Progenitor cell of endocrine pancreas (in vitro differentiated cells): ENCODE measurements at regions not wholly inside any gene's neighbourhood (a gene's known extent, or its start where the extent isn't known, plus 50 kb on each side); places are given as distances from the start of the nearest gene placed in this dataset.

Source experiments
- DNase-seq: peaks from one replicate; pipeline ENCODE4 v3.0.0; 2021; ENCODE audit warnings: low spot score; ENCODE audit not compliant: unreplicated experiment
- H3K27ac Mint-ChIP-seq: 2 replicates; pipeline ENCODE4 v1.8.0; 2021; ENCODE audit warnings: mild to moderate bottlenecking, moderate library complexity, mixed read lengths
- H3K27me3 Mint-ChIP-seq: 2 replicates; pipeline ENCODE4 v1.8.0; 2021; ENCODE audit warnings: mixed read lengths
- H3K36me3 Mint-ChIP-seq: 2 replicates; pipeline ENCODE4 v1.8.0; 2022; ENCODE audit warnings: mixed read lengths; ENCODE audit not compliant: insufficient read depth
- H3K4me1 Mint-ChIP-seq: 2 replicates; pipeline ENCODE4 v1.8.0; 2021; ENCODE audit warnings: low read depth, mixed read lengths
- H3K4me3 Mint-ChIP-seq: 2 replicates; pipeline ENCODE4 v1.8.0; 2021; ENCODE audit warnings: low read depth, mild to moderate bottlenecking, moderate library complexity, mixed read lengths
- H3K9me3 Mint-ChIP-seq: 2 replicates; pipeline ENCODE4 v1.8.0; 2021; ENCODE audit warnings: low read depth, mixed read lengths
- TF ChIP-seq, protein P1 (sequence below): fragments of 200-600 bp; sonication (generic); IDR thresholded peaks from one replicate; pipeline ENCODE4 v1.5.0; 2021; ENCODE audit warnings: antibody characterized with exemption, mild to moderate bottlenecking; ENCODE audit not compliant: unreplicated experiment

DNA sequence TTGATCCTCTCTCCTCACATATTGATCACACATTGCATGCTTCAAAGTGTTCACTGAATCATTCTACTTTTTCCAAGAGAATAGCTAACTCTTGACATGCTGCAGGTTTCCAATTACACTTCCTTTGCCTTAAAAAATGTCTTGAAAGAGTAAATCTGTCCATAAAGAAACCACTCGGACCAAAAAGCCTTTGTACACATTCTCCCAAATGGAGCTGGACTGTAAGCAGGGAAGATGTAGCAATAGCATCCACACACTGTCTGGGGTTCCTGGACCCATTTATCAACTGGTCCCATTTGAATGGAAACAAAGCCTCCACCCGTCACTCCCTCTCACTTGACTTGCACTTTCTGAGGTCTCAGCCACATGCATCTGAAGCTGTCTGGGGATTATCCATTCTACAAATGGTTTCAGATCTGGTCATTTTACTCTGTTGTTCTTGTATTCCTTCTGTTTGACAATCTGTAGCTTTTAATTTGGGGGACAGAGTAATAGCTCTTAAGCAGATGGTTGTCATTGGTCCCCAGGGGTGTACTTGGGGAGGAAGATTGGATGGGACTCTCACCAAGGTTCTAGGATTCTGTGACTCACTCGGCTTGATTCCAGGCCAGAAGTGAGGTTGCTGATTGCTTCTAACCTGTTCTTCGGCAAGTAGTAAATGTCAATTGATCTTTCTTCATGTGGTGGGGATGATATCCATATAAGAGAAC is 203.5 kb downstream of the HIBADH start:
- DNase-seq = no peak
- Mint-ChIP-seq H3K9me3 (no peaks in the 10 kb centered on the region), H3K36me3 (no peaks in the 10 kb centered on the region), H3K4me1 (peaks cover 2% of the 10 kb centered on the region), H3K27me3 (peaks cover 6% of the 10 kb centered on the region), H3K27ac (no peak overlapping the region), H3K4me3 (no peak overlapping the region)
- TF ChIP-seq, protein P1, sequence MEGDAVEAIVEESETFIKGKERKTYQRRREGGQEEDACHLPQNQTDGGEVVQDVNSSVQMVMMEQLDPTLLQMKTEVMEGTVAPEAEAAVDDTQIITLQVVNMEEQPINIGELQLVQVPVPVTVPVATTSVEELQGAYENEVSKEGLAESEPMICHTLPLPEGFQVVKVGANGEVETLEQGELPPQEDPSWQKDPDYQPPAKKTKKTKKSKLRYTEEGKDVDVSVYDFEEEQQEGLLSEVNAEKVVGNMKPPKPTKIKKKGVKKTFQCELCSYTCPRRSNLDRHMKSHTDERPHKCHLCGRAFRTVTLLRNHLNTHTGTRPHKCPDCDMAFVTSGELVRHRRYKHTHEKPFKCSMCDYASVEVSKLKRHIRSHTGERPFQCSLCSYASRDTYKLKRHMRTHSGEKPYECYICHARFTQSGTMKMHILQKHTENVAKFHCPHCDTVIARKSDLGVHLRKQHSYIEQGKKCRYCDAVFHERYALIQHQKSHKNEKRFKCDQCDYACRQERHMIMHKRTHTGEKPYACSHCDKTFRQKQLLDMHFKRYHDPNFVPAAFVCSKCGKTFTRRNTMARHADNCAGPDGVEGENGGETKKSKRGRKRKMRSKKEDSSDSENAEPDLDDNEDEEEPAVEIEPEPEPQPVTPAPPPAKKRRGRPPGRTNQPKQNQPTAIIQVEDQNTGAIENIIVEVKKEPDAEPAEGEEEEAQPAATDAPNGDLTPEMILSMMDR = no peak

DNA sequence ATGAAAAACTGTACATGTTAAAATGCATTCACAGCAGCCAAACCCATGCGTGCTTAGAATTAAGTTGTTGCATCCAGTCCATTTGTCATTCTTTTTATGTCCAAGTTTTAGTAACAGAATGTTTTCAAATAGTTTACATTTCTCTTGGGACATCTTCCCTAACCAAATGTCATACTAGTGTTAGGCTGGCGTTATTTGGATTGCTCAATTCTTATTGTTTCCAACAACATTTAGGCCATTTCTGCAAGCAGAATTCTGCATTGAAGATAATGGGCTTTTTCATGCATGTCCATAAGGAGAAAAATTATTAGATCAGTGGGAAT is 203.0 kb downstream of the HIBADH start:
- H3K27me3 Mint-ChIP-seq = peaks cover 6% of the 10 kb centered on the region
- H3K9me3 Mint-ChIP-seq = no peaks in the 10 kb centered on the region
- TF ChIP-seq, protein P1 = no peak
- H3K36me3 Mint-ChIP-seq = no peaks in the 10 kb centered on the region
- H3K4me3 Mint-ChIP-seq = no peak overlapping the region
- no peak for DNase-seq
- no peak overlapping the region for H3K27ac Mint-ChIP-seq
- peaks cover 2% of the 10 kb centered on the region for H3K4me1 Mint-ChIP-seq

DNA sequence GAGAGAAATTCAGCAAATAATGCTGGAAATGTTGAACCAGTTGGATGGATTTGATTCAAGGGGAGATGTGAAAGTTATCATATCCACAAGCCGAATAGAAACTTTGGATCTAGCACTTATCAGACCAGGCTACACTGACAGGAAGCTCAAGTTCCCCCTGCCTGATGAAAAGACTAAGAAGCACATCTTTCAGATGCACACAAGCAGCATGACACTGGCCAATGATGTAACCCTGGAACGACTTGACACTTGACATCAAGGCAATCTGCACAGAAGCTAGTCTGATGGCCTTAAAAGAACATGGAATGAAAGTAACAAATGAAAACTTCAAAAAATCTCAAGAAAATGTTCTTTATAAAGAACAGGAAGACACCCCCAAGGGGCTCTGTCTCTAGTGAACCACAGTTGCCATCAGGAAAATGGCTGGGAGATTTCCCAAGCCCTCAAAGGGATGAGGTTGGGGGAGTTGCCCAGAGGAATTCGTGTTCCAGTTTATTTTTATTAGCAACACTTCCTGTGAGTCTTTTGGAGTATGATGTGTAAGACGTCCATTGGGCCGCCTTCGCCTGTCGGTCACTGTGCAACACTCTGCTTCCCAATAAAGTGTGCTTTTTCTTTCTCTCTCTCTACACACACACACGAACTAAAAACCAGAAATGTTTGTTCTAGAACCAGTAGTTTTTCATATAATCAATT is 200.0 kb downstream of the HIBADH start:
- no peak overlapping the region for H3K4me3 Mint-ChIP-seq
- DNase-seq = no peak
- H3K4me1 Mint-ChIP-seq = no peaks in the 10 kb centered on the region
- H3K9me3 Mint-ChIP-seq = no peaks in the 10 kb centered on the region
- H3K27me3 Mint-ChIP-seq = peaks cover 6% of the 10 kb centered on the region
- no peaks in the 10 kb centered on the region for H3K36me3 Mint-ChIP-seq
- H3K27ac Mint-ChIP-seq = no peak overlapping the region
- TF ChIP-seq, protein P1 = no peak

DNA sequence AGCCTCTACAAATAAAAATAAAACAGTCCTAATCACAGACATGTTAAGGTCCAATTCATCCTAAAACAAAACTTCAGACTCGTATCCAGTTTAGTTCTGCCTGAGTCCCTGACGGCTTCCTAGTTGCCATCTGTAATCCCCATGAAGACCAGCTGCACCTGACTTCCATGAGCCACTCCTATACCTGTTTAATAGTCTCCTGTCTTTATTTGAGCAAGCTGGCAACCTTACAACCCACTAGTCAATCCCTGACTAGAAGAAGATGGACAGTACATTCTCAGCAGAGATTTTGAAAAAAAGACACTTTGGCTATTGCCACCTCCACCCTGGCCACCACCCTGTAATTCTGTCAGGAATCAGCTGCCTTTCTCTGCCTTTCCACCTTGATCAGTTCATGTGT is 197.7 kb downstream of the HIBADH start:
- Mint-ChIP-seq H3K4me3 (no peak overlapping the region), H3K27ac (no peak overlapping the region), H3K9me3 (no peaks in the 10 kb centered on the region), H3K36me3 (no peaks in the 10 kb centered on the region), H3K4me1 (no peaks in the 10 kb centered on the region), H3K27me3 (peaks cover 7% of the 10 kb centered on the region)
- TF ChIP-seq, protein P1 = no peak
- DNase-seq = no peak

DNA sequence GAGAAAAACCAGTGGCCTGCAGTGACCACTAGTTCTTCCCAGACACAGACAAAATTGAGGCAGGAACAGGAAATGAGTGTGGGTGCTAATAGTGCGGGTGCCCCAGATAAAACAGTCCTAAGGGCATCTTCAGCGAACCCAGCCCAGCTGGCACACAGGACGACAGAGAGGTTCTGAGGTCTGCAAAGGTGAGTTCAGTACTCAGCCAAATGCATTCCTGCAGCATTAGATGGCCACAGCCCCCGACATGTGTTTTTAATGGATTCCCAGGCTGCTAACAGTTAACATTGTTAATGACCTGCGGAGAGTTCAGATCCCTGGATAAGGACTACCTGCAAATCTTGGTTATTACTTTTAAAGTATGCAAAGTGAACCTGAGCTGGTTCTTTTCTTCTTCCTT is 196.0 kb downstream of the HIBADH start:
- no peak overlapping the region for H3K27ac Mint-ChIP-seq
- H3K4me1 Mint-ChIP-seq = no peaks in the 10 kb centered on the region
- DNase-seq = no peak
- TF ChIP-seq, protein P1 = no peak
- no peaks in the 10 kb centered on the region for H3K36me3 Mint-ChIP-seq
- H3K27me3 Mint-ChIP-seq = peaks cover 4% of the 10 kb centered on the region
- no peaks in the 10 kb centered on the region for H3K9me3 Mint-ChIP-seq
- no peak overlapping the region for H3K4me3 Mint-ChIP-seq
